Left renal pelvis (tissue), 4 donors: ENCODE measurements at regions not wholly inside any gene's neighbourhood (a gene's known extent, or its start where the extent isn't known, plus 50 kb on each side); places are given as distances from the start of the nearest gene placed in this dataset.

Experiments
- DNase-seq, 4 donors: peaks; one replicate each; pipeline ENCODE4 v3.0.0-alpha.2; 2013; ENCODE audit warnings: low read depth in 4 of 4, low spot score in 3 of 4

- DNase-seq: no peak
Observed at GRCh38 chr6:159446340-159446739, 246.7 kb downstream of the SOD2 start.

DNA sequence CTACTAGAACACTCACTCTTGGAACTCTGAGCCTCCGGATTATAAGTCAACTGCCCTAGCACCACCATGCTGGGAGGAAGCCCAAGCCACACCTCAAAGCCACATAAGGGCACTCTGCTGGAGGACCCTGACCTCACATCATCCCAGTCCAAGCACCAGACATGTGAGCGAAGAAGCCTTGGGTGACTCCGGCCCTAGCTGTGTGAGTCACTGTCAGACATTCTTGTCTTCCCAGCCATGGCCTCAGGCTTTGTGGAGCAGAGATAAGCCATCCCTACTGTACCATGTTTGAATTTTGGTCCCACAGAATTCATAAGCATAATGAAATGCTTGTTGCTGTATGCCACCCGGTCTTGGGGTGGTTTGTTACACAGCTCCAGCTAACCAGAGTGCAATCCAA lies 247.7 kb downstream of the SOD2 start:
- no peak for DNase-seq

DNA sequence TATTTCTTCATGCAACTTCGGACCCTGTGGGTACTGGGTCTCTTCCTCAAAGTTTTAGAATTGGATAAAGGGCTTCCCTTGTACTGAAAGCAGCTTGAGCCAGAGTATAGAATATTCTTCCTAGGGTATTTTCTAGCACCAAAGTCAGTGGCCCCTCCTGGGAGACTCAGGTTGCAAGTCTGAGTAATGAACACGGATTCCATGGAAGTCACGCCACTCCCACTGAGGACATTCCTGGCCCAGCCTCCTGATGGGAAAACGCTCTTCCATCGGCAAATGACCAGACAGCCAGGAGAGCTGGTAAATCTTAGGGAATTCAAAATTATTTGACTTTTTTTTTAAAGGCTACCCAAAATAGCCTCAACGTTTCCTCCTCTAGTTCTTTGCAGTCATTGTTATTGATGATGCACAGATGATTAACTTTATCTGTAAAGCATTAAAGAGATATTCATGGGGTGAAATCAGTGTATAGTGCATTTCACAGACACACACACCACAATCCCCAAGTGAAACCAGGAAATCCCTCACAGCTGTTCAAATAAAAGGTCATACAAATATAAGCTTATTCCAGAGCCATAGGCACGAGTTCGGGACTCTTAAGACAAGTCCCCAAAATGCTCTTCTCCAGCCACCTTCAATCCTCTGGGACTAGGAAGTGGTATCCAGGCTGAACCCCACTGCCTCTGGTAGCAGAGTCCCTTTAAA lies 248.8 kb downstream of the SOD2 start:
- no peak for DNase-seq

GRCh38 chr6:159443417-159443920 lies 249.6 kb downstream of the SOD2 start:
- no peak for DNase-seq

DNA sequence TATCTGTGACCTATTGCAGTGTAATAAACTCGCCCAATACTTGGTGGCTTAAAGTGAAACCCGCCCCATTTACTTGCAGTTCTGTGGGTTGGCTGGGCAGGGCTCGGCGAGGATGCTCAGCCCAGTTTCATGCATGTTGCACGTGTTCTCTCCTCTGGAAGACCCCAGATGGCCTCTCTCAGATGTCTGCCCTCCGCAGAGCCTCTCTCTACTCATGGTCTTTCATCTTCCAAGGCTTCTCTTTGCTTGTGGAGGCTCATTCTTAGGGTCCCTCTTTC lies 251.4 kb downstream of the SOD2 start:
- no peak for DNase-seq

GRCh38 chr6:159440911-159441703 lies 251.9 kb downstream of the SOD2 start:
- no peak for DNase-seq

DNA sequence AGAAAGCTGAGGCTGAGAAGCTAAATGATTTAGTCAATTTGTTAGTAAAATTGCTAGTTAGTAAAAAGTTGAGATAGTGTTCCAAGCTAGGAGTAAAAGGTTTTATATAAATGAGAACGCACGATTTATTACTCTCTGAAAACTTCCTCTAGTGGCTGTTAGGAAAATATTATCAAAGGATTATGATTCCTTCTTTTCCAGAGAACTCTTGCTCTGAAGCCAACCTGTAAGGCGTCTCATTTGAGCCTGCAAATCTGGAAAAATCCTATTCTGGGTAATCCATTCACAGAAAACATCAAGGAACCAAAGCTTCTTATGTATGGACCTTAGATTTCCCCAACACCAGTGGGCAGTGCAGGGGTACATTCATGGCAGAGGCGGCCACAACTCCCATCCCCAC lies 252.7 kb downstream of the SOD2 start:
- no peak for DNase-seq

DNA sequence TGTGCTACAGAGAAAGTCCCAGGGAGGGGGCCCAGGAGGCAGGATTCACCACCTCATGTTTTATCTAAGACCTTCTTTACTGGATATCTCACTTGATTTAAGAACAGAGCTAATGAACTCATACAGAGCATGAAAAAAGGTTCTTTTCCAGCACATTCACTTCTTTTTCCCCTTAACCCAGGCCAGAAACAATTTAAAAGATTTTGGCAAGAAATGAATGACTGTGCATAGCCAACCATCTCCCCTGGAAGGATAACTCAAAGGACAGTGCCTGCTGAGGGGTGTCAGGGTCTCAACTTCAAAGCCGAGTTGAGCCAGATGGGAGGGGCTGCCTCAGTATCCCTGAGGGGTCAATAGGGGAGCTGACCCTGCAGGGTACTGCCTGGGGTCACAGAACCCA lies 253.4 kb downstream of the SOD2 start:
- DNase-seq: no peak

DNA sequence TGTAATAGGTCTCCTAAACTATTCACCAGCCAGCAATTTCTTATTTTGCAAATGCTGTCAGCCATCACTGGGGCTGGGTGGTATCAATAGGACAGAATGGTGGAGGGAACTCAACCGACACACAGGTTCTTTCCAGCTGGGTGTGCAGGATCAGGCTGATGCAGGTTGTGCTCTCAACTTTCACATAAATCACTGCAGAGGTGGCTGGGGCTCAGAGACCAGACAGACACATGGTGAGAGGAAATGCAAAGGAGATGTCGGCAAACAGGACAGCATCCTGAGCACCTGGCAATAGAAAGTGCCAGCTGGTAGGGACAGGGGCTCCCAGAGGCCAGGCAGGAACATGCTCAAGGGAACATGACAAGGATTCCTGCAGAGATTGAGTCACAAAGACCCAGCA lies 254.9 kb downstream of the SOD2 start:
- DNase-seq: no peak

GRCh38 chr6:159436581-159436980 lies 256.5 kb downstream of the SOD2 start:
- no peak for DNase-seq

DNA sequence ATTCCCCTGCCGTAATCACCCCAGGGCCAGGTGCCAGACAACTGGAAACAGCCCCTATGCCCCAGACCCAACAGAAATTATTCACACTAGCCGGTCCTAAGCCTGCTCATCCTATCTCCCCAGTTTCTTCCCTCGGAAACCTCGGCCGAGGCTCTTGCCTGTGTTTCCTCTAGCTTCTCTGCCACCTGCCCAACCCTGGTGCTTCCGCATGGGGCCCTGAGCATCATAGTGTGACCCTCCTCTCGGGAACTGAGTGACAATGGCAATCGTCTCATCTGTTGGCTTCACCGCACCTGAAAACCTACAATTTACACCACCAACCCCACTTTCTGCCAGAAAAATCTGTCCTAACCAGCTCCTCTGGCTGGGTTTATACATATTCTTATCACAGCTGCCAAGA lies 257.3 kb downstream of the SOD2 start:
- no peak for DNase-seq

- DNase-seq: no peak
Observed at GRCh38 chr6:159434410-159434809, 258.6 kb downstream of the SOD2 start.

- no peak for DNase-seq
Observed at GRCh38 chr6:159433550-159433949, 259.5 kb downstream of the SOD2 start.

- no peak for DNase-seq
Observed at GRCh38 chr6:159431750-159432149, 261.3 kb downstream of the SOD2 start.

DNA sequence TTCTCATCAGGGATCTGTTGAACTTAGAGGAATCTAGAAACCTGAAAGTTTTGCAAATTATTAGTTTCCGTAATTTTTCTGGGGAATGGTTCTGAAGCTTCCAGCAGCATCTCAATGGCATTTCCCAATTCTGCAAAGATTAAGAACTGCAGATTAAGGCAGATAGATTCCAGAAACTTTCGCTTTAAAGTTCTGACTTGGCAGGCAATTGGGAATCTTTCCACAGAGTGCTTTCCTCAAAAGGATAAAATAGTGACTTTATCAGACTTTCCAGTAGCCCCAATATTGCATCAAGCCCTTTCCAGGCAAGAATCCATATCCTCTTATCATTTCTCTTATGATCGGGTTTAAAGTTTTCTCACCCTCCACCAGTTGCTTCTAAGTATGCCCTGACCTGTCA lies 261.1 kb downstream of the FNDC1 start:
- DNase-seq: no peak

DNA sequence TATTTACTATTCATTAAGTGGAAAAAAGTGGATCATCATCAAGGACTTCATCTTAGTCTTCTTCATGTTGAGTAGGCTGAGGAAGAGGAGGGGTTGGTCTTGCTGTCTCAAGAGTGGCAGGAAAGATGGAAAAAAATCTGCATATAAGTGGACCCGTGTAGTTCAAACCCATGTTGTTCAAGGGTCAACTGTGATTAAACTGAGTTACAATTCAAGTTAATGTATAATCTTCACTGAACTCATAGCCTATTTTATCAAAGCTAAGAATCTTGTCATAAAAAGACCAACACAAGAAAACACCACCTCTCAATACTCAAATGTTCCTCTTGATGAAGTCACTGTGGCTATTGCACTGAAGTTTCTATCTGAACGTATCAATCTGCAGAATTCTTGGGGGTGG lies 260.2 kb downstream of the FNDC1 start:
- DNase-seq: no peak

DNA sequence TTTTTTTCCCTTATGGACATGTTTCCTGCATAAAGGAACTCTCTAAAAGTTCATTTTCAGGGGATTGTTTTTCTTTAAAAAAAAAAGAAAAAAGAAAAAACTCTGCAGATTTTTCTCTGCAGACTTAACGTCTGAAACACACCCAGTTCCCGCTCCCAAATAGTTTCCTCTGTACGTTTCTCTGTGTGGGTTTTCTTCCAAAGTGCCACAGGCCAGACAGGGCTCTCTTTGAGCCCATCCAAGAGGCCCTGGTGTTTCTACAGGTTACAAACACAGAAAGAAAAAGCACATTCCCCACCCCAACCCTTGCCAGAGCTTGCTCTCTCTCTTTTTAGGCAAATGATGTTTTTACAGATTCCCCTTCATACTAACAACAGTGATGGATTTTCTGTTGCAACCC lies 258.6 kb downstream of the FNDC1 start:
- no peak for DNase-seq

- no peak for DNase-seq
Observed at GRCh38 chr6:159427335-159427734, 258.1 kb downstream of the FNDC1 start.

DNA sequence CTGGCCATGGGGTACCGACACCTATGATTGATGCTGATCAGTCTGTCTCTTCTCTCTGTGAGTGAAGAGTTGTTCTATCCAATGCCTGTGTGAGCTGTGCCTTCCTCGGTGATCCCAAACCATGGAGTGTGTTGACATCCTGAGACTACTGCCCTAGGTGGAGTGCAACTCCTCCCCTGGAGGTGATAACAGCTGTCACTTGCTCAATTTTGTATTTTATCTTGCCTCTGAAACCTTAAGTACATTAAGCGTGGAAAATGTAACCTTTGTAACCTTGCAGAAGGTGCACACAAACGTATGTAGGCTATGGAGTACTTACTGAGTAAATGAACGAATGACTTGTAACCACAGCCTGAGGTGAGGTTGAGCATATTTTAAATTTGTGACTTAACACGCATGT lies 256.2 kb downstream of the FNDC1 start:
- no peak for DNase-seq

GRCh38 chr6:159422041-159422984 lies 253.1 kb downstream of the FNDC1 start:
- DNase-seq: no peak

- DNase-seq: no peak
Observed at GRCh38 chr6:159421586-159421985, 252.4 kb downstream of the FNDC1 start.
